GM04503 (cell line): ENCODE measurements at regions not wholly inside any gene's neighbourhood (a gene's known extent, or its start where the extent isn't known, plus 50 kb on each side); places are given as distances from the start of the nearest gene placed in this dataset.

Experiments used
- DNase-seq: peaks from one replicate; pipeline ENCODE4 v3.0.0-alpha.2; 2012; ENCODE audit warnings: low read depth

DNA sequence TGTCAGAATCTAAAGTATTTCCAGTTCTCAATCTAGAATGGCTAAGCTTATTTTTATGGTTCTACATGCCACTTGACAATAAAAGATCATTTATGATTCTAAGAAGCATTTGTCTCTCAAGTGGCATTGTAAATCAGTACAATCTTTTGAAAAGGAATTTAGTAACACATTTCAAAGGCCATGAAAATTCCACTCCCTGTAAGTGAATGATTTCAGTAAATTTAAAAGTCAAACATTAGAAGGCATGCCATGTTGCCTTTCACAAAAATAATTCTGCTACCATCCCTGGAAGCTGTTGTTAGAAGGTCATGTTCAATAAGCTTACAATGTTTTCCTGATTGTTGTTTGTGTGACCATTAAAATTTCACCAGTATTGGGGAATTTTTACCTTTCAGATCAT is 142.9 kb downstream of the RPIA start:
- DNase-seq, result no peak

DNA sequence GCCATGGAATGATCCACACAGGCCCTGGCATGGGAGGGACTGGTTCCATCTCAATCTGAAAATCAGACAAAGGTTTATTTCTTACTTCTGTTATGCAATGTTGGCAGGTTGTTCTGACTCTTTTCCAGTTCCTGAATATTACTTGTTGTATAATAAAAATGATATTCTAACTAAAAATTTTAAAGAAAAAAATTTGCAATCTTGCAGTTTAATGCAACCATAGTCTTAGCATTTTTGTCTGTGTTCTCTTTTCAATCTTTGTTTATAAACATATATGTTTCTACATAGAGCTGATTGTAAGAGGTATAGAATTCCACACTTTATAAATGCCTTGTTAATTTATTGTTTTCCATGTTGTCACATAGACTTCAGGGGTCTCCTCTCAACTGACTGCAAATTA is 143.4 kb downstream of the RPIA start:
- no peak for DNase-seq

DNA sequence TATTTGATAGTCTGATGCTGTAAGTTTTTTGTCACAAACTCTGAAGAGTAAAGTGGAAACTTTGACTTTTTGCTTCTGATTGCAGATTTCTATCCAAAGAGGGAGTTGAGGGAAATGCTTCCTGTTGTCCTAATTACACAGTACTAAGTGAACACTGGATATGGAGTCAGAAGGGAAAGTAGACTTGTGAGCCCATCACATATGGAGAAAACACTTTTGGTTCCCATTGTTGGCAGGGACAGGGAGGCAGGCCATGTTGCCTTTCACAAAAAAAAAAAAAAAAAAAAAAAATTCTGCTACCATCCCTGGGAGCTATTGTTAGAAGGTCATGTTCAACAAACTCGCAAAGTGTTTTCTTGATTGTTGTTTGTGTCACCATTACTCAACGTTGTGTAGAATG is 144.3 kb downstream of the RPIA start:
- no peak for DNase-seq

GRCh38 chr2:88836351-88836750 is 144.9 kb downstream of the RPIA start:
- no peak for DNase-seq

DNA sequence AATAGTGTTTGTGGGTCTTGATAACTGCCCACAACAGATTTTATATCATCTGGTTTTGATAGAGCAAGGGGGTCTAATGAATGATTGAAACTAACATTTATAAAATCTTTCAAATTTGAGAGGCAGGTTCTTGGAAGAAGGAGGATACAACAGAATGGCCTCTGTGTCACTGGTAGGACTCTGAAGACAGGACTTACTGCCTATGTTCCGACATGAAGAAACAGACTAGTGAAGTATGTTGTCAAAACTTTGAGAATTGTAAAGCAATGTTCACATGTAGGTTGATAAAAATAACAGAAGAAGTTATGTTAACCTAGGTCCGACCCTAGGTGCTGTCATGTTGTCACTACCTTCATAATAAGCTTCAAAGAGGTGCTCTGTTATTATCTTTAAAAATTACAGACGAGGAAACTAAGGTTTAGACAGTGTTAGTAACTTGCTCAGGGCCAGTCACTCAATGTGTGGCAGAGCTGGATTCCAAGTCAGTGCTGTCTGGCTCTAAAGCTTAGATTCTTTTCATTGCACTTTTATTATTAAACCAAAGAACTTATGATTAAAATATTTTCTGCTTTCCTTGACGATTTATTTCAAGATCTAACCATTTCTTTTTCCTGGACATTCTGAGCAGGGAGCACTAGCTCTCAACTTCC is 146.2 kb downstream of the RPIA start:
- DNase-seq, result no peak

GRCh38 chr2:88838165-88838635 is 146.7 kb downstream of the RPIA start:
- no peak for DNase-seq

- DNase-seq, result no peak
These were observed 149.9 kb downstream of the RPIA start for GRCh38 chr2:88841224-88841929.

DNA sequence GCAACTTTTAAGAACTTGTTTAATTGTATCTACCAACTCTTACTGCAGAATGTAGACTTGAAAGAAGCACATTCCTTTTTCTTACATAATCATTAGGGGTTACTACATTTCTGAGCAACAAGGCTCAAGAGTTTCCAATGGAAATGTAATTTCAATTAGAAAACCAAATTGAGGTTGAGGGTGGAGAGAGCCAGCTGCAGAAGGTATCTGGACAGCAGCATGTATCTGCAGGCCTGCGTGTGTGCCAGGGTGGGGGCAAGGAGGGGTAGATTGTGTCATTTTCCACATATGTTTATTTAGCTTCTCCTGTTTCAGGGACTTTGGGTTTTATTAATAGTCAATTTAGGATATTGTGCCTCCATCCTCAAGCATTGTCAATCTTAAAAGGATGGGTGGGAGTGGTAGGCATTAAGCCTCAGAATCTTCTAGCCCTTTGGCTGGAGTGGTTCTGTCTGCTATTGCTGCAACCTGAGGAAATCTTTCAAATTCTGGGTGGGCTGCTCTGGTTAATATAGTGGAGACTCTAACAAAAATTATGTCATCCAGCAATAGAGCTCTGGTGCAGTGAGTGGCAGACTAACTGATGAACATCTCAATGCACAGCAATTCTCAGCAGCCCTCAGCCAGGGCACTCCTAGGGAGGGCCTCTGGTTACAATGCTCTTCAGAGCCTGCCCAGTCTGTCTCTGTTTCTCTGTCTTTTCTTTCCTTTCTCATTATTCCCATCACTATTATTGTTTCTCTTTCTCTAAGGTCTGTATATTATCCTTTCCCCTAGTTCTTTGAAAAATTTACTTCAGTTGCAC is 151.4 kb downstream of the RPIA start:
- no peak for DNase-seq

GRCh38 chr2:88843651-88844050 is 152.2 kb downstream of the RPIA start:
- DNase-seq, result no peak

GRCh38 chr2:88844960-88845359 is 153.5 kb downstream of the RPIA start:
- DNase-seq, result no peak

GRCh38 chr2:88845772-88846661 is 154.5 kb downstream of the RPIA start:
- no peak for DNase-seq

GRCh38 chr2:88852753-88853402 is 161.4 kb downstream of the RPIA start:
- no peak for DNase-seq

- no peak for DNase-seq
These were observed 161.9 kb downstream of the RPIA start for GRCh38 chr2:88853403-88853790.

GRCh38 chr2:88854528-88854927 is 163.1 kb downstream of the RPIA start:
- no peak for DNase-seq

GRCh38 chr2:88855620-88856408 is 164.3 kb downstream of the RPIA start:
- DNase-seq, result no peak

DNA sequence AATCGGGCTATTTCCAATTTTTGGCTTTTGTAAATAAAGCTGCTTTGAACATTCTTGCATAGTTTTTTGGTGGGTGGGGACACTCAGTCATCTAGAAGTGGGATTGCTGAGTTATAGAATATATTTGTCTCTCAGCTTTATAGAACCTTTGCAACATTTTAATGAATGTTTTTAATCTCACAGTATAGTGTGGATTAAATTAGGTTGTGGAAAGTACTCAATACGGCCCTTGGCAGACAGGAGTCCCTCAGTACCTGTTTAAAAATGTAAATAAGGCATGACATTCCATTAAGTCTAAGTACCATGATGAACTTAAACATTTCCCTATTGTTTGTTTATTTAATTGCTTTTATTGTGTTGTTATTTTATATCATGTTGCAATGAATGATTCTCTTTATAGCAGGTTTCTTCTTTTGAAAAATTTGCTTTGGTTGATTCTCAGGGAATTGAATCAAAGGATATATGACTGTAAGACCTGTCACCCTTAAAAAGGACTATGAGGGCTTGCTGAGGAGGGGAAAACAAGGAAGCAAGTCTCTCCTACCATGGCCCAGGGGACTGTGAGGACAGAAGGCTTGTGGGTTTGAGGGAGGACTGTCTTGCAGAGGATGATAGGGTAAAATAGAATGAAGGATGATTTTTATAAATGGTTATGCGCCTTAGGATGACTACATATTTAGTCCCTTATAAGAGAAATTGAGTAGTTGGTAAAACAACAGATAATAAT is 165.1 kb downstream of the RPIA start:
- no peak for DNase-seq

DNA sequence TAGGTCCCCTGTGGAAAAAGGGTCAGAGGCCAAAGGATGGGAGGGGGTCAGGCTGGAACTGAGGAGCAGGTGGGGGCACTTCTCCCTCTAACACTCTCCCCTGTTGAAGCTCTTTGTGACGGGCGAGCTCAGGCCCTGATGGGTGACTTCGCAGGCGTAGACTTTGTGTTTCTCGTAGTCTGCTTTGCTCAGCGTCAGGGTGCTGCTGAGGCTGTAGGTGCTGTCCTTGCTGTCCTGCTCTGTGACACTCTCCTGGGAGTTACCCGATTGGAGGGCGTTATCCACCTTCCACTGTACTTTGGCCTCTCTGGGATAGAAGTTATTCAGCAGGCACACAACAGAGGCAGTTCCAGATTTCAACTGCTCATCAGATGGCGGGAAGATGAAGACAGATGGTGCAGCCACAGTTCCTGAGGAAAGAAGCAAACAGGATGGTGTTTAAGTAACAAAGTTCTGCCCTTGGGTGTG is 165.8 kb downstream of the RPIA start:
- DNase-seq, result no peak

GRCh38 chr2:88857951-88858411 is 166.5 kb downstream of the RPIA start:
- no peak for DNase-seq

- DNase-seq, result no peak
These were observed 168.0 kb downstream of the RPIA start for GRCh38 chr2:88859461-88859860.
